RPMI8226 (cell line): ENCODE measurements at regions not wholly inside any gene's neighbourhood (a gene's known extent, or its start where the extent isn't known, plus 50 kb on each side); places are given as distances from the start of the nearest gene placed in this dataset.
A peak's percentile ranks its signal among the peaks of the same experiment; 100 is the strongest.

Experiments
- DNase-seq: peaks from one replicate; pipeline ENCODE4 v3.0.0-alpha.2; 2015

GRCh38 chr9:99730062-99730461 lies 91.6 kb upstream of the NR4A3 start:
- DNase-seq, result no peak

- no peak for DNase-seq
These were observed 89.7 kb upstream of the NR4A3 start for GRCh38 chr9:99731950-99732349.

GRCh38 chr9:99732715-99733114 lies 89.0 kb upstream of the NR4A3 start:
- DNase-seq, result no peak

GRCh38 chr9:99735041-99735440 lies 86.6 kb upstream of the NR4A3 start:
- DNase-seq, result no peak

- no peak for DNase-seq
These were observed 85.4 kb upstream of the NR4A3 start for GRCh38 chr9:99736291-99736690.

GRCh38 chr9:99737649-99738048 lies 84.0 kb upstream of the NR4A3 start:
- DNase-seq, result no peak

GRCh38 chr9:99743006-99743405 lies 78.7 kb upstream of the NR4A3 start:
- no peak for DNase-seq

GRCh38 chr9:99743455-99743854 lies 78.2 kb upstream of the NR4A3 start:
- DNase-seq, result no peak

GRCh38 chr9:99744132-99744531 lies 77.6 kb upstream of the NR4A3 start:
- no peak for DNase-seq

GRCh38 chr9:99745085-99745484 lies 76.6 kb upstream of the NR4A3 start:
- DNase-seq, result no peak

- no peak for DNase-seq
These were observed 75.3 kb upstream of the NR4A3 start for GRCh38 chr9:99746406-99746805.

GRCh38 chr9:99748266-99748665 lies 73.4 kb upstream of the NR4A3 start:
- peak; percentile 40 for DNase-seq

GRCh38 chr9:99748676-99749075 lies 73.0 kb upstream of the NR4A3 start:
- no peak for DNase-seq

GRCh38 chr9:99749641-99750040 lies 72.0 kb upstream of the NR4A3 start:
- peak; percentile 87 for DNase-seq

GRCh38 chr9:99750526-99750925 lies 71.2 kb upstream of the NR4A3 start:
- DNase-seq, result no peak

- DNase-seq, result no peak
These were observed 69.1 kb upstream of the NR4A3 start for GRCh38 chr9:99752417-99753109.

- DNase-seq, result no peak
These were observed 68.2 kb upstream of the NR4A3 start for GRCh38 chr9:99753436-99753835.

- DNase-seq, result no peak
These were observed 61.3 kb upstream of the NR4A3 start for GRCh38 chr9:99760421-99760820.

GRCh38 chr9:99762470-99762869 lies 59.2 kb upstream of the NR4A3 start:
- DNase-seq, result peak; percentile 70
